HG02870 (cell line): ENCODE measurements at regions not wholly inside any gene's neighbourhood (a gene's known extent, or its start where the extent isn't known, plus 50 kb on each side); places are given as distances from the start of the nearest gene placed in this dataset.

Experiments
- ATAC-seq: cut with Tn5 transposase; IDR thresholded peaks from one replicate; pipeline ENCODE4 v1.9.1; 2021; ENCODE audit warnings: mild to moderate bottlenecking, moderate library complexity; ENCODE audit not compliant: unreplicated experiment

DNA sequence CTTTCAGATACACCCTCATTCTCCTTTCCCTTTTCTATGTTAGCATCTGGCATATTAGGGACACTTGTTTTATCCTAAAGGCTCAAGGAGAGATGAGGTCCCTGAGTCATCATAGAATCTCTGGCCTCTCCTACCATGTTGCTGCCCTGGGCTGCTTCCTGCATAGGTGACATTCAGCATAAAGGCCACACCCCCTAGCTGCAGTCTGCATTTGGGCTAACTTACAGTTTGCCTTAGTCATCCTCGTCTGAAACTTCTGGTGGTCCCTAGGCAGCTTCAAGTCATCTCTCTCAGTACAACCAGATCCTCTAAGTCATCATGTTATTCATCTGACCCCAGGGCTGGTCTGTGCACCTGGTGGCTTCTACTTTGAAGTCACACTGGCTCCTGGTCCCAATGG is 982.7 kb upstream of the NR2F2 start:
- ATAC-seq = no peak

- no peak for ATAC-seq
Observed at GRCh38 chr15:95350908-95351307, 979.6 kb upstream of the NR2F2 start.

DNA sequence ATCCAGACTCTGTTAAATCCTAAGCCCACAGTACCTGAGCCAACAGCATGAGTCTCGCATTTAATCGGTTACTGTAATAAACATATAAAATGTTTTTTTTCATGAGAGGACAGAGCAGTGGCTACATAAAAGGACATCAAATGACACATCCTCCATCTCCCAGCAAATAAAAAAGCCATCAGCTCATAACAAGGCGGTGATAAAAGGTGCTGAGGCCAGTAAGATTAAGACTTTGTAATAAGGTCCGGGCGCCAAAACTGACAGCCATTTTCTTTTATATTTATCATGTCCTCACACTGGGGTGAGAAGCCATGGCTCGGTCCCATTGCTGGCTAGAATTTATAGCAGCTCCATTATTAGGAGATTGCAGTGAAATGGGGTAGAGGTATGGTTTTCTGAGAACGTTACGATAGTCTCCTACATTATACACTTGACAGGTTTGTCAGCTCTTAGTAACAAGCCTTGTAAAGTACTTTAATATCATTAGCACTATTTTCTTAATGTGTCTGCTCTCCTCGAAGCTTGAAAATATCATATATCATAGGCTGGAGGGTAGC is 977.8 kb upstream of the NR2F2 start:
- ATAC-seq = no peak

- ATAC-seq = no peak
Observed at GRCh38 chr15:95353512-95353911, 977.0 kb upstream of the NR2F2 start.

DNA sequence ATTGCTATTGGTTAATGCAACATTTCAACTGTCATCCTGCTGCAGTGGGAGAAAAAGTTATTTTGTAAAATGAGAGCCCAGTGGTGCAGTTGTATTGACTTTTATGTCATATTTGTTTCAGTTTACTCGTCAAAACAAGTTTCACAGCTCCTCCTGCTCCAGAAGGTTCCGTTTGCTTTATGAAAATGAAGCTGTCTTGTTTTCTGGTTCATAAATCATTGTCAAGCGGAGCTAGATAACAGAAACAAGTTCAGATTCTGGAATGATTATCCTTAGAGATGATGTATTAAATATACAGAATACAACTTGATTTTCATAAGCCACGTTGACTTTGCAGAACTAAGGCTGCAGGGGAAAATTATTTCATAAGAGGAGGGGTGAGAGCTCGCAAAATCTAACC is 970.5 kb upstream of the NR2F2 start:
- ATAC-seq = no peak

GRCh38 chr15:95362306-95362705 is 968.2 kb upstream of the NR2F2 start:
- ATAC-seq = no peak

DNA sequence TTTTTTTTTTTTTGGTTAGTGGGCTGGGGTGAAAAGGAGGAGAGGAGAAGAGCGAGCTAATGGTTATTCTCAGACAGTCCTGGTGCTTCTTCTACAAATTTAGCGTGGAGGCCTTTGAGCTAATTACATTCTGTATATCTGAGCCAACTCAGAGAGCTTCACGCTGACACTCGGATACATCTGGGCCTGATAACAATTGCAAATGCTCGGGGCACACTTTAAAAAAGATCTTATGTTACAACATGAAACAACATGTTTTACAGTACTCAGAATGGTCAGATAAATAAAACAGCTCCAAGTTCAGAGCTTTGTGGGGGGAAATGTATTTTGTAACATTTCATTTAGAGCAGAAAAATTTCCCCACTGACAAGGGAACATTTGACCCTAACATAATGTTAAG is 966.9 kb upstream of the NR2F2 start:
- ATAC-seq = no peak

- ATAC-seq = no peak
Observed at GRCh38 chr15:95365511-95366107, 964.9 kb upstream of the NR2F2 start.

DNA sequence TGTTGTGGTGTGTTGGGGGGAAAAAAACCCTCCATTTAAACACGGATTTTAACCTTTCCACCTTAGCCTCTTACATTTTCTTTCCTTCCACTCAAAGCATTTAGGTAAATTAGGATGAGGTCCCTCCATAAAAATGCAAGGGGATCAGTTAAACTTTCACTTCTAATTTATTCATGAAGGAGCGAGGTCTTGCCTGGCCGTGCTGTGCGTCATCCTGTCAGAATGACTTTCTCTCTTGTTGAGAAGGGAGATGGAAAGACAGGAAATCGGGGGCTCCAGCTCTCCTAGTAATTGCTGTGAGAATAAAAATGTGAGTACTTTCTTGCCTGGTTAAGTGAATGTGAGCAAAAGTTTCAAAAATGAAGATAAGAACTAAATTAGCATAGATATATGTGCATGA is 962.3 kb upstream of the NR2F2 start:
- no peak for ATAC-seq

GRCh38 chr15:95368755-95369601 is 961.5 kb upstream of the NR2F2 start:
- ATAC-seq = no peak

DNA sequence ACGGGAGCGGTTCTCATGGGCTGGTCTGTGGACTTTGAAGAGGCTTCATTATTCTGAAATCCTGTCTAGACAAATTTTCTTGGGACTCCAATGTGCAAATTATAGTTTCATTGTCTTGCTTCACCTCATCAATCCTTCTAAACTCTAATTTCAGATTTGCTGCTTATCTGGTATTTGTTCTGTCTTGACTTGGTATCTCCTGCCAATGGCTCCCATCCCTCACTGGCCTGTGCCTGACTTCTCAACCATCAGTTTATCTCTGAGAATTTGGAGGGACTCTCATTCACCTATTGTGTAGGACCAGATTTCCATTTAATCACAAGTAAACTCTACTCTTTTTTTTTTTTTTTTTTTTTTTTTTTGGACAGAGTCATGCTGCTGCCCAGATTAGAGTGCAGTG is 960.2 kb upstream of the NR2F2 start:
- no peak for ATAC-seq

DNA sequence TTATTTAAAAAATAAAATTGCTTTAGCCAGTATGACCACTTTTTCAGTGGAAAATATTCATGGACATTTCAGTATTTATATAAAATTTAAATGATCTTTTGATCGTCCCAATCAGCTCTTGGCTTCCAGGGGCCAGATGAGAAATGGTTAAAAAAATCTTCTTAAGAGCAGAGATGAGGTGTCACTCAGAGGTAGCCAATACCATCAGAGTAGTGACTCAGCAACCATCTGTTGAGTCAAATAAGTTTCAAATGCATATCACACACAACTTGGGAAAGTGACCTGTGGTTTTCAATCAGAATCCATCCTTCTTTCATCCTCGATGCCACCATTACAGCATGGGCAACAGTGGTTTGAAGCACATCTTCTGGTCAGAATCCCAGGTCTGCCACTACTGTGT is 958.8 kb upstream of the NR2F2 start:
- no peak for ATAC-seq

DNA sequence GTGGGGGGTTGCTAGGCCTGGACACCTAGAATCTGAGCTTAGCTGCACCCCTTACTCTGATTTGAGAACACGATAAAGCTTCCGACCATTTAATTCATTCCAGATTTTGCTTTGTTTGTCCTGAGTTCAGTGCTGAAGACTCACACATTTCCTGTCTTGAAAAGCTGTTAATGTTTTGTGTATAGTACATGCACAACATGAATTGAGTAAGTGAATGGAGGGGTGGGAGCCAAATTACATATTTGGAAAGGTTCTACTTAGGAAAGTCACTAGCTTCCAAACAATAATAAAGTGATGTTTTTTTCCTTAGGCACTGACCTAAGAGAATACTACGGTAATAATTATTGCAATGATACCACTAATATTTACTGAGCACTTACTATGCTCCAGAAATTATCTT is 955.2 kb upstream of the NR2F2 start:
- no peak for ATAC-seq

- ATAC-seq = no peak
Observed at GRCh38 chr15:95377258-95377852, 953.1 kb upstream of the NR2F2 start.

DNA sequence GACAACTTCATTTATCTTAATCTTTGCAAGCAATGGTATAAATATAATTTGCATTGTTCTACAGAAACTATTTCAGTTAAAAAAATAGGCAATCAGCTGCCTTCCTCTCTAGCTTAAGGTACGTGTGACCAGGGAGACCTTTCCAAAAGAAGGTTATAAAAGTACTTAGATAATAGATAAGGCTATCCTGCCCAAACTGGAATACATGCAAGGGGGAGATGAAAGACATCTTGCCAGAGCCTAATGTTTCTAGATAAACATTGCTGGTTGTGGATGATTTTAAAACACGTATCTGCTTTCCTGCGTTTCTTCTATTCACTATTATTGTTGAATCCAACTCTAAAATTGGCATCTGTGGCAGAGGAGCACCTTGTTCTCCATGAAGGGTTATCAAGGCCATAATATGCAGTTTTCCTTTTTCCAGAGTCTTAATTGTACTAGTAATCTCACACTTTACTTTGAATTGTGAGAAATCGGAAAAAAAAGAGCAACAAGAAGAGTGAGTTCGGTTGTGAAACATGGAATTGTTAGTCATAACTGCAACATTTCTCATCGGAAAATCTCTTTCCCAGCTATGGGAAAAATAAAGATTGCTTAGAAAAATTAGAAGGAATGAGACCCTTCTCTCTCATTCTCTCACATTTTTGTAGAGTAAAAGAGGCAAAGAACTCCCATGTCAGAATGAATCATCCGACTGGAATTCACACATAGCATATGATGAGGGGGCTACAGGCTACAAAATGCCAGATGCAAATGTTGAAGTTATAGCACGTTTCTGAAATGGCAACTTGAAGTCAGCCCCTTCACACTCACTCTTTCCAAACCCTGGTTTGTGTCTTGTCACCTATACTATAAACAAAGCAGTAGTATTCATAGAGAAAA is 936.1 kb upstream of the NR2F2 start:
- ATAC-seq = no peak

GRCh38 chr15:95400428-95400827 is 930.1 kb upstream of the NR2F2 start:
- ATAC-seq = no peak

DNA sequence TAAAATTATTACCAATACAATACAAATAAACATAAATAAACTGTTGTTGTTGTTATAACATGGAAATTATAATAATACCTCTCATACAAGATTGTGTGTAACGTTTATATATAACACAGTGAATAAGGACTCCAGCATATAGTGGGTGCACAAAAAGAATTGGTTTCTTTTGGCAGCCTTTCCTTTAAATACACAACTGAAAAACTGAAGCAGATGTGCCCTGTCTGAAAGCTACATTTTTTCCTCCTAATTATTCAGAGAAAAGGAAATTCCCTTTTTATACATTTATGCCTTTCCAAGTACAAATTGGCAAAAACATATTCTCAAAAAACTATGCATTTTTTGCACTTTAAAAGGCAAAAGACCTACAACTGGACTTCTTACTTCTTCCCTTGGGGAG is 928.9 kb upstream of the NR2F2 start:
- no peak for ATAC-seq

- ATAC-seq = no peak
Observed at GRCh38 chr15:95405447-95405846, 925.1 kb upstream of the NR2F2 start.

DNA sequence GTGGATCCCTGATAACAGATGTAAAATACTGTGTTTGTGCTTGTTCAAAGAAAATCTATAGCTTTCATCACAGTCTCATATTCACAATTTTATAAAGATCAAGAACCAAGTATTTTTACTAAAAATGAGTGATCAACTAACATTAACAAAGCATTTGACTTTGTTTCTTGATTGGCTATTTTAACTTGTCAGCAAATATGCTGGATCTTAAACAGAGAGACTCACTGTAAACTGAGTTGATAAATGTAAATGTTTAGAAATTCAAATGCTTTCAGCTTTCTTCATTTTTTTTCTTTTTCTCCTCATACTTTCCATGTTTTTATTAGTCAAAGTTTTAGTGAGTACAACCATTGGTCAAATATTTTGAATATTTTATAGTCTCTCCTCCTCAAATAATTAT is 923.0 kb upstream of the NR2F2 start:
- ATAC-seq = no peak

- ATAC-seq = no peak
Observed at GRCh38 chr15:95409211-95409610, 921.3 kb upstream of the NR2F2 start.
